SK-N-MC (cell line): ENCODE measurements at regions not wholly inside any gene's neighbourhood (a gene's known extent, or its start where the extent isn't known, plus 50 kb on each side); places are given as distances from the start of the nearest gene placed in this dataset.

Source experiments
- DNase-seq: peaks from one replicate; pipeline ENCODE4 v3.0.0-alpha.2; 2011; ENCODE audit warnings: low read depth, low spot score
- H3K27ac ChIP-seq: fragments of 200-600 bp; sonication (generic); 2 replicates; pipeline ENCODE4 v1.5.1; 2016; ENCODE audit warnings: mixed run types
- H3K36me3 ChIP-seq: fragments of 200-600 bp; sonication (generic); 2 replicates; pipeline ENCODE4 v1.6.1; 2017; ENCODE audit warnings: antibody characterized with exemption, low read length, mixed read lengths; ENCODE audit not compliant: insufficient read depth
- H3K4me3 ChIP-seq: fragments of 200-600 bp; sonication (generic); 2 replicates; pipeline ENCODE4 v1.5.1; 2016
- H3K9ac ChIP-seq: fragments of 200-600 bp; sonication (generic); 2 replicates; pipeline ENCODE4 v1.8.0; 2017; ENCODE audit warnings: mixed run types, mixed read lengths; ENCODE audit not compliant: insufficient read length
- H3K9me3 ChIP-seq: fragments of 200-600 bp; sonication (generic); 2 replicates; pipeline ENCODE4 v1.6.1; 2017; ENCODE audit warnings: low read depth, mild to moderate bottlenecking, antibody characterized with exemption, low read length, moderate library complexity, mixed read lengths
- EZH2 ChIP-seq: fragments of 200-600 bp; sonication (generic); IDR thresholded peaks from one replicate; pipeline ENCODE4 v1.6.1; 2017; ENCODE audit warnings: antibody characterized with exemption
- FOXP2 ChIP-seq: optimal IDR thresholded peaks from 2 replicates; pipeline ENCODE3; 2011; ENCODE audit warnings: mild to moderate bottlenecking, moderate library complexity; ENCODE audit not compliant: insufficient read depth; ENCODE audit errors: extremely low read length, control extremely low read depth
- POLR2AphosphoS5 ChIP-seq: IDR thresholded peaks from 2 replicates; pipeline ENCODE4 v1.6.1; 2012; ENCODE audit warnings: mild to moderate bottlenecking, low read depth, low read length, borderline replicate concordance

- H3K4me3 ChIP-seq = no peak overlapping the region
- H3K9ac ChIP-seq = no peak overlapping the region
- H3K9me3 ChIP-seq = no peaks in the 10 kb centered on the region
- no peak for DNase-seq
- H3K27ac ChIP-seq = no peak overlapping the region
- H3K36me3 ChIP-seq = no peaks in the 10 kb centered on the region
- TF ChIP-seq POLR2AphosphoS5 (no peak), EZH2 (no peak), FOXP2 (no peak)
Measured at GRCh38 chr2:207225773-207226172, 60.0 kb upstream of the KLF7 start.

- no peak overlapping the region for H3K4me3 ChIP-seq
- no peak overlapping the region for H3K9ac ChIP-seq
- TF ChIP-seq FOXP2 (no peak), EZH2 (no peak), POLR2AphosphoS5 (no peak)
- DNase-seq = no peak
- no peaks in the 10 kb centered on the region for H3K36me3 ChIP-seq
- H3K9me3 ChIP-seq = no peaks in the 10 kb centered on the region
- H3K27ac ChIP-seq = no peak overlapping the region
Measured at GRCh38 chr2:207226243-207226642, 60.5 kb upstream of the KLF7 start.

GRCh38 chr2:207226671-207227061 lies 60.9 kb upstream of the KLF7 start:
- Histone ChIP-seq H3K9me3 (no peaks in the 10 kb centered on the region), H3K27ac (no peak overlapping the region), H3K36me3 (no peaks in the 10 kb centered on the region), H3K4me3 (no peak overlapping the region), H3K9ac (no peak overlapping the region)
- TF ChIP-seq FOXP2 (no peak), EZH2 (no peak), POLR2AphosphoS5 (no peak)
- DNase-seq = no peak

- no peaks in the 10 kb centered on the region for H3K9me3 ChIP-seq
- H3K9ac ChIP-seq = no peak overlapping the region
- TF ChIP-seq EZH2 (no peak), POLR2AphosphoS5 (no peak)
- no peak for DNase-seq
- H3K36me3 ChIP-seq = no peaks in the 10 kb centered on the region
- H3K27ac ChIP-seq = no peak overlapping the region
- H3K4me3 ChIP-seq = no peak overlapping the region
Measured at GRCh38 chr2:207227062-207227748, 61.5 kb upstream of the KLF7 start.

- H3K9ac ChIP-seq = no peak overlapping the region
- no peak overlapping the region for H3K27ac ChIP-seq
- DNase-seq = no peak
- H3K9me3 ChIP-seq = no peaks in the 10 kb centered on the region
- H3K4me3 ChIP-seq = no peak overlapping the region
- no peak for TF ChIP-seq FOXP2
- no peak for TF ChIP-seq POLR2AphosphoS5
- TF ChIP-seq EZH2 = no peak
- H3K36me3 ChIP-seq = no peaks in the 10 kb centered on the region
Measured at GRCh38 chr2:207227749-207228145, 62.0 kb upstream of the KLF7 start.

- no peak overlapping the region for H3K4me3 ChIP-seq
- DNase-seq = no peak
- H3K9me3 ChIP-seq = no peaks in the 10 kb centered on the region
- H3K27ac ChIP-seq = no peak overlapping the region
- no peaks in the 10 kb centered on the region for H3K36me3 ChIP-seq
- TF ChIP-seq FOXP2 = no peak
- TF ChIP-seq EZH2 = no peak
- TF ChIP-seq POLR2AphosphoS5 = no peak
- H3K9ac ChIP-seq = no peak overlapping the region
Measured at GRCh38 chr2:207228402-207228801, 62.7 kb upstream of the KLF7 start.

- no peak overlapping the region for H3K9ac ChIP-seq
- H3K27ac ChIP-seq = no peak overlapping the region
- H3K4me3 ChIP-seq = no peak overlapping the region
- TF ChIP-seq EZH2 (no peak), FOXP2 (no peak), POLR2AphosphoS5 (no peak)
- DNase-seq = no peak
- H3K36me3 ChIP-seq = no peaks in the 10 kb centered on the region
- no peaks in the 10 kb centered on the region for H3K9me3 ChIP-seq
Measured at GRCh38 chr2:207229161-207229560, 63.4 kb upstream of the KLF7 start.

GRCh38 chr2:207230261-207231105 lies 64.7 kb upstream of the KLF7 start:
- no peak overlapping the region for H3K9ac ChIP-seq
- TF ChIP-seq POLR2AphosphoS5 (no peak), FOXP2 (no peak), EZH2 (no peak)
- DNase-seq = no peak
- no peak overlapping the region for H3K27ac ChIP-seq
- no peak overlapping the region for H3K4me3 ChIP-seq
- H3K9me3 ChIP-seq = no peaks in the 10 kb centered on the region
- H3K36me3 ChIP-seq = no peaks in the 10 kb centered on the region
